Nephron (organoid): ENCODE measurements at regions not wholly inside any gene's neighbourhood (a gene's known extent, or its start where the extent isn't known, plus 50 kb on each side); places are given as distances from the start of the nearest gene placed in this dataset.
"Not testable (repeated sequence)": the region's sequence is repeated elsewhere in the genome, so short reads cannot be mapped to it uniquely, and the experiment has no call there.

Source experiments
- H3K27ac Mint-ChIP-seq, 3 experiments: 2 replicates each; pipeline ENCODE4 v1.8.0; 2020; ENCODE audit warnings: mixed read lengths in 3 of 3, mild to moderate bottlenecking in 2 of 3, moderate library complexity in 1 of 3
- H3K27me3 Mint-ChIP-seq: 2 replicates; pipeline ENCODE4 v1.8.0; 2021; ENCODE audit warnings: low read depth, mild to moderate bottlenecking, moderate library complexity, mixed read lengths
- H3K36me3 Mint-ChIP-seq: 2 replicates; pipeline ENCODE4 v1.8.0; 2020; ENCODE audit warnings: low read depth, mixed read lengths
- H3K4me1 Mint-ChIP-seq: 2 replicates; pipeline ENCODE4 v1.8.0; 2020; ENCODE audit warnings: mixed read lengths
- H3K4me3 Mint-ChIP-seq, 3 experiments: 2 replicates each; pipeline ENCODE4 v1.8.0; 2020; ENCODE audit warnings: mild to moderate bottlenecking in 3 of 3, mixed read lengths in 3 of 3, moderate library complexity in 2 of 3
- H3K9me3 Mint-ChIP-seq: 2 replicates; pipeline ENCODE4 v1.8.0; 2020; ENCODE audit warnings: mixed read lengths
- TF ChIP-seq, protein P1 (sequence below), 3 experiments: fragments of 200-600 bp; sonication (generic); IDR thresholded peaks; one replicate each; pipeline ENCODE4 v1.5.0; 2021; ENCODE audit warnings: antibody characterized with exemption in 3 of 3; ENCODE audit not compliant: unreplicated experiment in 3 of 3

DNA sequence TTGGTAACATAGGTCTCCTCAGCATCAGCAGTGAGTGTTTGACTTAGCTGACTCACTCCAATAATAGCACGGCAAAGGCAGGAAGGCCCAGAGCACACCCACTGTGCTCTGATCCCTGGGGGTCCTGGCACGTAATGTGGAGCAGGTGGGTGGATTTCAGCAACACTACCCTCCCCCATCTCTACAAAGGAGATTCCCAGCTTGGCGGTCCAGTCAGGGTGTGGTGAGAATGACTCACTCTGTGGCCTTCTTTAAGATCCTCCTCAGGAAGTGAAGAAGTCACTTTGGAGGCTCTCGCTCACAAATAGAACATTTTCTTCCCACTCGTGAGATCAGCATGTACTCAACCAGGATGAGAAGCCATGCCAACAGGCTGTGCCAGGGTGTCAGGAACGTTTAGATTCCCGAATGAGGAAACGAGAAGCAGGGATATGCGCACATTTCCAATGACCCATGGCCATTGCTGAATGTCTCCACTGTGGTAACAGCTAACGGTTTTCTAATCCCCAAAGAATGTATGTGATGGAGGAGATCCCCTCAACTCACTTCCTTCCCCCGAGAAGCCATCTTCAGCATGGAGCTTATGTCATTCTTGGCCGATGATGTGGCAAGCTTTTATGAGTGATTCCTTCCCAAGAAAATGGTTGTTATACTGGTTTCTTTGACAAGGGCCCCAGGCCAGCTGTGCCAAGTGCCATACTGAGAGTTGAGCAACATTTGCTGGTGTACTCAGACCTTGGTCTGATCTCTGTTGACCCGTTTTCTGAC, 365.2 kb downstream of the C16orf95 start:
- TF ChIP-seq, protein P1, sequence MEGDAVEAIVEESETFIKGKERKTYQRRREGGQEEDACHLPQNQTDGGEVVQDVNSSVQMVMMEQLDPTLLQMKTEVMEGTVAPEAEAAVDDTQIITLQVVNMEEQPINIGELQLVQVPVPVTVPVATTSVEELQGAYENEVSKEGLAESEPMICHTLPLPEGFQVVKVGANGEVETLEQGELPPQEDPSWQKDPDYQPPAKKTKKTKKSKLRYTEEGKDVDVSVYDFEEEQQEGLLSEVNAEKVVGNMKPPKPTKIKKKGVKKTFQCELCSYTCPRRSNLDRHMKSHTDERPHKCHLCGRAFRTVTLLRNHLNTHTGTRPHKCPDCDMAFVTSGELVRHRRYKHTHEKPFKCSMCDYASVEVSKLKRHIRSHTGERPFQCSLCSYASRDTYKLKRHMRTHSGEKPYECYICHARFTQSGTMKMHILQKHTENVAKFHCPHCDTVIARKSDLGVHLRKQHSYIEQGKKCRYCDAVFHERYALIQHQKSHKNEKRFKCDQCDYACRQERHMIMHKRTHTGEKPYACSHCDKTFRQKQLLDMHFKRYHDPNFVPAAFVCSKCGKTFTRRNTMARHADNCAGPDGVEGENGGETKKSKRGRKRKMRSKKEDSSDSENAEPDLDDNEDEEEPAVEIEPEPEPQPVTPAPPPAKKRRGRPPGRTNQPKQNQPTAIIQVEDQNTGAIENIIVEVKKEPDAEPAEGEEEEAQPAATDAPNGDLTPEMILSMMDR (IDR thresholded peaks at IDR 0.05; ENCODE audit: unreplicated experiment in 3 of 3), result no peak
- Mint-ChIP-seq H3K4me1 (peaks cover 38% of the 10 kb centered on the region), H3K36me3 (peaks cover 8% of the 10 kb centered on the region), H3K9me3 (peaks cover 6% of the 10 kb centered on the region), H3K27me3 (peaks cover 27% of the 10 kb centered on the region), H3K27ac (peak overlapping the region in 1 of 3 experiments; percentile 39), H3K4me3 (no peak overlapping the region)

DNA sequence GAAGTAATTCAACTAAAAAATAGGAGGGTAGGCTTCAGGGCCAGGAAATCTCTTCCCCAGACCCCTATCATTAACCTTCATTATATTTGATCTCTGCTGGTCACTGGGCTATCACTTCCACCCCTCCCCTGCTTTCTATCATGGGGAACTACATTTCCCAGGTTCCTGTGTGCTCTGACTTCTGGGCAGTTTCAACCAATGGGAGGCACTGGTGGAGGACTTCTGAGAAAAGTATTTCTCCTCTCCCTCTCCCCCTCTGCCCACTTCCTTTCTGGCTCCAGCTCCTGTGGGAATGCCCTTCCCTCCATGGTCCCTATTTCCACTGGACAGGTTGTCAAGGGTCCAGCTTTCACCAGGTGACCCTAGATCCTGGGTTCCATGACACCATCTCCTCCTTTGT, 364.4 kb downstream of the C16orf95 start:
- Mint-ChIP-seq H3K27ac (peak overlapping the region in 1 of 3 experiments; percentile 39), H3K4me1 (peaks cover 39% of the 10 kb centered on the region), H3K9me3 (peaks cover 6% of the 10 kb centered on the region), H3K4me3 (no peak overlapping the region), H3K36me3 (peaks cover 8% of the 10 kb centered on the region), H3K27me3 (peaks cover 24% of the 10 kb centered on the region)
- TF ChIP-seq, protein P1 (IDR thresholded peaks at IDR 0.05; ENCODE audit: unreplicated experiment in 3 of 3), result no peak

DNA sequence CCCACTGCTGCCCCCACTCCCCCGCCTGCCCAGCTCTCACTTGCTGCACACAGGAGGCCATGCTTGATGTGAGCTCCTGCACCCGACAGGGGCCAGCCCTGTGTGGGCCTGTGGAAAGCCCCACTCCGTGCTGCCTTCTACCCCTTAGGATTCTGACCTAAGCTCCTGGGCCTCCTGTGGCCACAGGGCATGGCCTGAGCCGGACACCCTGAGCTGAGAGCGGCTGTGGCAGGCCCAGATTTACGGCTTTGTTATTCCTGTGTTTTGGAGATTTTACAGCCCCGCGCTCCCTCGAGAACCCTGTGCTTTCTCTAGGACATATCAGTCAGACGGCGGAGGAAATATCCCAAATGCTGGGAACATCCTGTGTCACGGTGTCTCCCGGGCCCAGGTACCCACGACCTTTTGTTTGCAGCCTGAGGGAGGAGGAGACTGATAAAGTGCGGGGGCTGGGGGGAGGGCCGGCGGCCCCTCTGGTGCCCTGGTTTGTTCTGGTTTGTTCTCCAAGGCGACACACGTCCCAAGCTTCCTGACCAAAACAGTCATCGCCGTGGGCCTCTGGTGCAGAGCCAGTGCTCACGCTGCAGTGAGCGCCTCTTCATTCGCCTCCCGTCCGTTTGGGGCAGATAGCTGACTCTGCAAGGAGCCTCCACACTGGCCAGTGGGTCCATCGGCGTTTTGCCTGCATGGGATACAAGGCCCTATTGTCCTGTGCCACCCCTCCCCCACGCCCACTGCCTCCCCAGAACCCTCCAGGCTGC, 363.4 kb downstream of the C16orf95 start:
- Mint-ChIP-seq H3K4me3 (peak overlapping the region in 1 of 3 experiments; percentile 30), H3K9me3 (peaks cover 6% of the 10 kb centered on the region), H3K4me1 (peaks cover 39% of the 10 kb centered on the region), H3K27me3 (peaks cover 29% of the 10 kb centered on the region), H3K27ac (peak overlapping the region; percentile 48 to 86 (median 78)), H3K36me3 (peaks cover 8% of the 10 kb centered on the region)
- TF ChIP-seq, protein P1 (IDR thresholded peaks at IDR 0.05; ENCODE audit: unreplicated experiment in 3 of 3), result no peak

DNA sequence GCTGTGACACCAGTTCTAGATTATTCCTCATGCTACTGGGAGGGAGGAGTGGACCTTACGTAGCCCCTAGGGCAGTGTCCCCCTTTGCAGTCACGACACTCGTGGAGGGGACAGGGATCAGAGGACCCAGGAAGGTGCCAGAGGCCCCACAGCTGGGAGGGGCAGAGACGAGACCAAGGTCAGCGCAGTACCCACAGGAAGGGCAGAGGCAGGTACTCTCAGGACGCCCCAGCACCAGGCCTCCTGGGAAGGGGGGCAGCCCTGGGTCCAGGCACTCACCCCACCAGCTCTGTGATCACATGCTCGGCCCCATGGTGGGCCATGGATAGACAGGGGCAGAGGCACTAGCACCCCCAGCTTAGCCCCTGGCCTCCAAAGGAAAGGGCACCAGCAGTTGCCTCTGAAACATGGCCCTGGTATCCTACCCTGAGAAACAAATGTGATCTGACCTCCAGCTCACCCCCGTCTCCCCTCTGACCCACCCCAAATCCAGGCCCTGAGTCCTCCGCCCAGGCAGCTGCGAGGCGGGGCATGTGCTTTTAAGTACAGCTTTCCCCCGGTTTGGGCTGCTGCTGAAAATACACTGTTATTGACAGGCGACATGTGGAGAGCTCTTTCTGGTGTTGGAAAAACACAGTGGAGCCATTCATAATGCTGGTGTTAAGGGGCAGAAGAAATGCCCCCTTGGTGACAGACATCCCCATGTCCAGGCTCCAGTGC, 361.9 kb downstream of the C16orf95 start:
- H3K27me3 Mint-ChIP-seq, result peaks cover 32% of the 10 kb centered on the region
- H3K4me1 Mint-ChIP-seq, result peaks cover 47% of the 10 kb centered on the region
- H3K27ac Mint-ChIP-seq, result peak overlapping the region; percentile 46 to 81 (median 56)
- H3K4me3 Mint-ChIP-seq, result peak overlapping the region in 1 of 3 experiments; percentile 77
- TF ChIP-seq, protein P1 (IDR thresholded peaks at IDR 0.05; ENCODE audit: unreplicated experiment in 3 of 3), result no peak
- H3K9me3 Mint-ChIP-seq, result peaks cover 6% of the 10 kb centered on the region
- H3K36me3 Mint-ChIP-seq, result peaks cover 8% of the 10 kb centered on the region

DNA sequence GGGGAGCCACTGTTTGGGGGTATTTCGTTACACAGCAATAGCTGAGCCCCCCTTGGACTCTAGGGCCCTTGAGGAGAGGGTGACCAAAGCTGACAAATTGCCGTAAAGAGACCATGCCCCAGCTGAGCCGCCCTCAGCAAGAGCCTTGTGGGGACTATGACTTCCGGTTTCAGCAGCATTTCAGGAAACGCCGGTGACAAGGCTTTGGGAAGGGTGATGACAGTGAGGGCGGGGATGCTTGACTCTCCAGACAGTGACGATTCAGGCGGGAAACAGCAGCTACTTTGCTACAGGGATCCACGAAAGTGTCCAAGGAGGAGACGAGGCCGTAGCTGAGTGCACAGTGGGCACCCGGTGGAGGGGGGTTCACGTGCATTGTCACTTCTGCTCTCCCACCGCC, 360.8 kb downstream of the C16orf95 start:
- peaks cover 38% of the 10 kb centered on the region for H3K27me3 Mint-ChIP-seq
- peaks cover 8% of the 10 kb centered on the region for H3K36me3 Mint-ChIP-seq
- peak overlapping the region in 2 of 3 experiments; percentile 62 to 77 for H3K4me3 Mint-ChIP-seq
- H3K9me3 Mint-ChIP-seq, result peaks cover 6% of the 10 kb centered on the region
- H3K4me1 Mint-ChIP-seq, result peaks cover 59% of the 10 kb centered on the region
- TF ChIP-seq, protein P1 (IDR thresholded peaks at IDR 0.05; ENCODE audit: unreplicated experiment in 3 of 3), result no peak
- peak overlapping the region in 2 of 3 experiments; percentile 46 to 81 for H3K27ac Mint-ChIP-seq

DNA sequence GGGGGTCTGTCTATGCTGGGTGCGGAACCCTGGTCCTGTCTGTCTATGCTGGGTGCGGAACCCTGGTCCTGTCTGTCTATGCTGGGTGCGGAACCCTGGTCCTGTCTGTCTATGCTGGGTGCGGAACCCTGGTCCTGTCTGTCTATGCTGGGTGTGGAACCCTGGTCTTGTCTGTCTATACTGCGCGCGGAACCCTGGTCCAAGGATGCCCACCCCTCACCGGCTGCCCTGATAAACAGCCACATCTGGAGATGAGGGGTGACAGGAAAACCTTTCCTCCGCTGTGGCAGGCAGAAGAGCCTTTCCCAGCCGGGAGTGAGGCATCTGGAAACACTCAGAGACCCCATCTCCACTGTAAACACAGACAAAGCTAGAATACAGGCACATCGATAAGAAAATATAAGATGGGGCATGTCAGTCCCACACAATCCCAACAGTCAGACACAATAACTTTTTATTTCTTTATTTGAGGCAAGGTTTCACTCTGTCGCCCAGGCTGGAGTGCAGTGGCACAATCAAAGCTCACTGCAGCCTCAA, 359.5 kb downstream of the C16orf95 start:
- H3K9me3 Mint-ChIP-seq, H3K36me3 Mint-ChIP-seq: not testable (repeated sequence)
- Mint-ChIP-seq H3K27me3 (peaks cover 42% of the 10 kb centered on the region), H3K4me3 (peak overlapping the region in 2 of 3 experiments; percentile 27 to 77), H3K4me1 (peaks cover 72% of the 10 kb centered on the region), H3K27ac (peak overlapping the region; percentile 57 to 98 (median 98))
